T-cell (primary cell): ENCODE measurements at regions not wholly inside any gene's neighbourhood (a gene's known extent, or its start where the extent isn't known, plus 50 kb on each side); places are given as distances from the start of the nearest gene placed in this dataset.

ENCODE experiments used
- ATAC-seq, 4 experiments: fragments of 200-7000 bp in 3 of 4; fragments of 150-1000 bp in 1 of 4; cut with Tn5 transposase; replicated peaks in 1 of 4; 1 replicate in 3 of 4; 2 replicates in 1 of 4; pipeline ENCODE4 v1.10.0; 2021; ENCODE audit warnings: moderate library complexity in 3 of 4, mild to moderate bottlenecking in 2 of 4, moderate number of reproducible peaks in 1 of 4
- CTCF ChIA-PET, 2 donors: fragments of 300-600 bp; sonication (Branson Sonifier 250); formaldehyde crosslinking; loops; one replicate each; lab custom pipeline; 2022; ENCODE audit warnings: antibody characterized with exemption in 2 of 2; lab: Charles Lee
- POLR2A ChIA-PET, 2 donors: fragments of 300-600 bp; sonication (Branson Sonifier 250); formaldehyde crosslinking; loops; one replicate each; lab custom pipeline; 2022; ENCODE audit warnings: antibody characterized with exemption in 2 of 2; lab: Charles Lee
- DNase-seq, 35 experiments: peaks; one replicate each; pipeline versions ENCODE4 v3.0.0 to v3.0.0-alpha.2; 2013 to 2023
- H3K27ac ChIP-seq: one replicate; pipeline ENCODE4 v1.5.1; 2013; ENCODE audit warnings: low read length
- H3K27me3 ChIP-seq, 2 experiments: replicated peaks in 1 of 2; 1 replicate in 1 of 2; 2 replicates in 1 of 2; pipeline versions ENCODE4 v1.6.1 to v1.7.0; 2013; ENCODE audit warnings: low read length in 1 of 2, mixed read lengths in 1 of 2; ENCODE audit not compliant: control insufficient read depth in 2 of 2, insufficient read depth in 2 of 2; ENCODE audit errors: extremely low read depth in 1 of 2
- H3K36me3 ChIP-seq, 2 donors: 1 replicate in 1 of 2; 2 replicates in 1 of 2; pipeline versions ENCODE4 v1.6.1 to v1.7.0; 2013; ENCODE audit warnings: low read length in 1 of 2; ENCODE audit not compliant: control insufficient read depth in 2 of 2, insufficient read depth in 1 of 2; ENCODE audit errors: extremely low read depth in 1 of 2
- H3K4me1 ChIP-seq, 2 experiments: 1 replicate in 1 of 2; 2 replicates in 1 of 2; pipeline versions ENCODE4 v1.6.1 to v1.7.0; 2013; ENCODE audit warnings: low read length in 2 of 2, mixed read lengths in 1 of 2; ENCODE audit not compliant: insufficient read depth in 2 of 2, control insufficient read depth in 1 of 2; ENCODE audit errors: extremely low read depth in 1 of 2
- H3K4me3 ChIP-seq, 2 donors: 1 replicate in 1 of 2; 2 replicates in 1 of 2; pipeline versions ENCODE4 v1.5.1 to v1.7.0; 2013; ENCODE audit warnings: mild to moderate bottlenecking in 2 of 2, low read length in 1 of 2, moderate library complexity in 1 of 2; ENCODE audit not compliant: control insufficient read depth in 1 of 2; ENCODE audit errors: extremely low read depth in 1 of 2
- H3K9me3 ChIP-seq: 2 replicates; pipeline ENCODE4 v1.7.0; 2013
- H3K27ac Mint-ChIP-seq, 2 donors: one replicate each; pipeline ENCODE4 v1.8.0; 2020 to 2021; ENCODE audit warnings: mild to moderate bottlenecking in 2 of 2, mixed read lengths in 2 of 2
- H3K27me3 Mint-ChIP-seq, 2 donors: one replicate each; pipeline ENCODE4 v1.8.0; 2021 to 2022; ENCODE audit warnings: mixed read lengths in 2 of 2
- H3K36me3 Mint-ChIP-seq: one replicate; pipeline ENCODE4 v1.8.0; 2021; ENCODE audit warnings: mixed read lengths
- H3K4me1 Mint-ChIP-seq, 3 donors: one replicate each; pipeline ENCODE4 v1.8.0; 2020 to 2022; ENCODE audit warnings: mixed read lengths in 3 of 3, mild to moderate bottlenecking in 1 of 3
- H3K4me3 Mint-ChIP-seq, 3 donors: one replicate each; pipeline ENCODE4 v1.8.0; 2020 to 2022; ENCODE audit warnings: mild to moderate bottlenecking in 3 of 3, mixed read lengths in 3 of 3, moderate library complexity in 3 of 3
- H3K9me3 Mint-ChIP-seq, 3 donors: one replicate each; pipeline ENCODE4 v1.8.0; 2020 to 2022; ENCODE audit warnings: mixed read lengths in 3 of 3
- WGBS: methylation state at CpG from one replicate; pipeline ENCODE4 v1.1.5; 2013; ENCODE audit warnings: missing lambda C conversion rate; ENCODE audit not compliant: insufficient coverage; 5-methylcytosine and 5-hydroxymethylcytosine counted together

DNA sequence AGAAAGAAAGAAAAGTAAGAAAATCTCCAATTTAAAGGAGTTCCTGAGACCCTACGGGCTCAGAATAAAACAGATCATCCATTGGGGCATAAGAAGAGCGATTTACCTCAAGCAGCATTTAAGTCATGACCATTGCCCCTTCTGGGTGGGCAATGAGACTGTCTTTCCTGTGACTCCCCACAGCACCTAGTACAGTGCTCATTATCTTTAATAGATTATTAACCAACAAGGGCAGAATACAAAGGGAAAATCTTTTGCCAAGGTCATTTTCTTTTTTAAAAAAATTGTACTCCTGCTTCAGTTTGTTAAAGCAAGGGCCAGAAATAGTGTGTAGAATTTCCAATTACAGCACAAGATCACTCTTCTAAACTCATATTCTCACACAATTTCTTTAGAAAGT lies 443.3 kb upstream of the AGTR1 start:
- H3K4me3 Mint-ChIP-seq: no peak overlapping the region
- DNase-seq (no peak), ATAC-seq (no peak)
- H3K36me3 Mint-ChIP-seq: no peaks in the 10 kb centered on the region
- H3K27ac Mint-ChIP-seq: no peak overlapping the region
- H3K27ac ChIP-seq: no peak overlapping the region
- no peaks in the 10 kb centered on the region for H3K4me1 Mint-ChIP-seq
- POLR2A ChIA-PET: interaction anchor here in 1 of 2 donors (0.6 kb wide), 1 partner anchor 66 kb away, joined by 3 read pairs; no protein-coding TSS in a partner anchor
- H3K27me3 ChIP-seq: no peaks in the 10 kb centered on the region
- peaks cover 0 to 13% (median 5%) of the 10 kb centered on the region in 3 donors for H3K9me3 Mint-ChIP-seq
- H3K36me3 ChIP-seq: no peaks in the 10 kb centered on the region
- 50% methylated on average over 1 of the region's 2 CpGs for WGBS
- no peak overlapping the region for H3K4me3 ChIP-seq
- no peaks in the 10 kb centered on the region for H3K9me3 ChIP-seq
- CTCF ChIA-PET: no interaction called here
- H3K27me3 Mint-ChIP-seq: no peaks in the 10 kb centered on the region
- H3K4me1 ChIP-seq: no peaks in the 10 kb centered on the region

DNA sequence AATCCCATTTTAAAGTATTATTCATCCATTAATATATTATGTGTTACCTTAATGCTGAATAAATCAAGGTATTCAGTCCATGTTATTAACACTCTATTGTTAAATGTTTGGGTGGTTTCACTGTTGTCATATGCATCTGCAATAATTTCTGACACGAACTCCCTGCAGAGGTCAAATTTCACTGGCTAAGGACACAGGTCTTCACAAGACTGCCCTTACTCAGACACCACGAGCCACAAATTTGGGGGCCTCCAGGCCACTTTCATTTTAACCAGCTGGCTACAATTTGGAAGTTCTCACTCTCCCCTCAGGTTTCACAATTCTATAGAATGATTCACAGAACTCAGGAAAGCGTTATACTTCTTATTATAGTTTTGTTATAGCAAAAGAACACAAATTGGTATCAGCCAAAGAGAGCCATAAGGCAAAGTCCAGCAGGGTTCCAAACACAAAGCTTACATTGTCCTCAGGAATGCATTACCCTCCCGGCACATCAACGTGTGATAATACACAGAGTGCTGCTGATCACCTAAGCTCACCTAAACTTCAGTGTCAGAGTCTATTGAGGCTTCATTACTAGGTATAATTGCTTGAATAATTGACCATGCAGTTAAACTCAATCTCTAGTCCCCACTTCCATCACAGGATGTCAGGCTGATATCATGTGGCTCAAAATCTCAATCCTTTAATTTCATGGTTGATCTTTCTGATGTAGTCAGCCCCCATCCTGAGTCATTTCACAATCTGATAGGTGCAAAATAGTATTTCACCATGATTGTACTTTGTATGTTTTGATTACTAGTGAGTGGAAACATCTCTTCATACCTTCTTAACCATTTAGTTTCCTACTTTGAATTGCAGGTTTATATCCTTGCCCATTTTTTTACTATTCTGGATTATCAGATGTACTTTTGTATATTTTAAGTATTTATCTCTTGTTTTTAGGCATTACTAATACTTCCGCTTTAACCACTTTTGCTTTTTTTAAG lies 441.4 kb upstream of the AGTR1 start:
- H3K4me3 ChIP-seq: no peak overlapping the region
- Mint-ChIP-seq H3K27ac (no peak overlapping the region), H3K4me1 (no peaks in the 10 kb centered on the region), H3K4me3 (no peak overlapping the region), H3K27me3 (no peaks in the 10 kb centered on the region), H3K36me3 (no peaks in the 10 kb centered on the region), H3K9me3 (peaks cover 0 to 16% (median 5%) of the 10 kb centered on the region in 3 donors)
- no peak for DNase-seq
- H3K27ac ChIP-seq: no peak overlapping the region
- ChIA-PET POLR2A (no interaction called here), CTCF (no interaction called here)
- WGBS: no CpG with 5 or more reads among the region's 6 CpGs
- no peaks in the 10 kb centered on the region for H3K27me3 ChIP-seq
- no peak for ATAC-seq
- H3K9me3 ChIP-seq: no peaks in the 10 kb centered on the region
- H3K36me3 ChIP-seq: no peaks in the 10 kb centered on the region
- no peaks in the 10 kb centered on the region for H3K4me1 ChIP-seq

DNA sequence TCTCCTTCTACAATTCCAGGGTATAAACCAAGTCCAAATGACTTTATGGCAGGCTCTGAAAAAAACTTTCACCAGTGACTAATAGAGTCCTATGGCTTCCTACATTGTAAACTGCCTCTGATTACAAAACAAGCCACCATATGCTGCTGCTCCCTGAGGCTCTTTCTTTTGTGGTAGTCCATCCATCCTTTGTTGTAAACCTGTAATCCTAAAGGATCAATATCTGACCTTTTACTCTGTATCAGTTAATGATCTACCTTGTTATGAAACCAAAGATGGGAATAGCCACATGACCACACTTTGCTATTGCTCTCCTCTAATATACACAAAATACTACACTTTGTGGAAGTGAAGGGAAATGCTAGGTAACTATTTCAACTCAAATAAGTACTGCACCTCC lies 434.7 kb upstream of the AGTR1 start:
- ChIA-PET CTCF (no interaction called here), POLR2A (no interaction called here)
- Histone ChIP-seq H3K4me3 (no peak overlapping the region), H3K4me1 (no peaks in the 10 kb centered on the region), H3K36me3 (no peaks in the 10 kb centered on the region), H3K27ac (no peak overlapping the region), H3K9me3 (no peaks in the 10 kb centered on the region), H3K27me3 (no peaks in the 10 kb centered on the region)
- Mint-ChIP-seq H3K4me3 (no peak overlapping the region), H3K9me3 (peaks cover 0 to 15% (median 3%) of the 10 kb centered on the region in 3 donors), H3K27ac (no peak overlapping the region), H3K27me3 (no peaks in the 10 kb centered on the region), H3K36me3 (no peaks in the 10 kb centered on the region), H3K4me1 (no peaks in the 10 kb centered on the region)
- DNase-seq (no peak), ATAC-seq (no peak)

DNA sequence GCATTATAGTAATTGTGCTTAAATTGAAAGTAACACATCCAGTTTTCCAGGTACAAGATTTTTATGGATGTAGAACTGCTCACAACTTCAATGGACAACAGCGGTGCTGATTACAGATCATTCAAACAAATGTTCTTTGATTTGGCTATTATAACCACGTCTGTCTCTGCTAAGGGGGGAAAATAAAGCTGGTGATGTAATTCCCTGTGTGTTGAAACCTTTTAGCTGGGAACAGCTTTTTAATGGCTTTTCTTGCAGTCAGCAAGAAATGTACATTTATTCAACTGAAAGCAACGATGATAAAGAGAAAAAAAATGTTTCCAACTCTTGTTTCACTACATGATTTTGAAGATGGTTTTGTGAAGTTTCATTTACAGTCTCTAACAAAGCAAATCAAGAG lies 431.9 kb upstream of the AGTR1 start:
- WGBS: 100% methylated on average over 1 of the region's 3 CpGs
- Histone ChIP-seq H3K27me3 (no peaks in the 10 kb centered on the region), H3K4me3 (no peak overlapping the region), H3K9me3 (no peaks in the 10 kb centered on the region), H3K4me1 (no peaks in the 10 kb centered on the region), H3K27ac (no peak overlapping the region), H3K36me3 (no peaks in the 10 kb centered on the region)
- H3K9me3 Mint-ChIP-seq: peaks cover 3 to 26% (median 14%) of the 10 kb centered on the region in 3 donors
- CTCF ChIA-PET: no interaction called here
- no peak for DNase-seq
- H3K36me3 Mint-ChIP-seq: no peaks in the 10 kb centered on the region
- no peak overlapping the region for H3K27ac Mint-ChIP-seq
- ATAC-seq: no peak
- H3K4me3 Mint-ChIP-seq: no peak overlapping the region
- H3K4me1 Mint-ChIP-seq: no peaks in the 10 kb centered on the region
- POLR2A ChIA-PET: no interaction called here
- H3K27me3 Mint-ChIP-seq: no peaks in the 10 kb centered on the region

DNA sequence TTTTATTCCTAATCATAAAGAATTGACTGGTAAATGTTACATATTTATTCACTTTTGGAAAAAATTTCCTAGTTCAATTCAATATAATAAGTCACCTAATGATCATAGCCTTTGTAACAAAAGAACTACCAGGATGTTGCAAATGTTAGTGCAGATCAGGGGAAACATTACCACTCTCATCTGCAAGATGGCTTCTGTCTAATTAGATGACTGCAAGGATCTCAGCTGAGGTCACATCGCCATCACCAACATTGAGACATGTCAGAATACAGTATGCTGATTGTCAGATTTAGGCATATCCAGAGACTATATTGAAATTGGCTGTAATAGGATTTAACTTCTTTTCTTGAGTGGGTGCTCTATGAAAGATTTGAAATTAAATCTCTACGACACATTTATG lies 431.4 kb upstream of the AGTR1 start:
- H3K36me3 Mint-ChIP-seq: no peaks in the 10 kb centered on the region
- no peak overlapping the region for H3K4me3 Mint-ChIP-seq
- Histone ChIP-seq H3K27ac (no peak overlapping the region), H3K9me3 (no peaks in the 10 kb centered on the region), H3K36me3 (no peaks in the 10 kb centered on the region), H3K4me1 (no peaks in the 10 kb centered on the region), H3K4me3 (no peak overlapping the region), H3K27me3 (no peaks in the 10 kb centered on the region)
- 71% methylated on average over 1 of the region's 2 CpGs for WGBS
- DNase-seq: no peak
- POLR2A ChIA-PET: interaction anchor here in 1 of 2 donors (0.7 kb wide), 1 partner anchor 114 kb away, joined by 4 read pairs; no protein-coding TSS in a partner anchor
- CTCF ChIA-PET: no interaction called here
- no peak for ATAC-seq
- no peak overlapping the region for H3K27ac Mint-ChIP-seq
- peaks cover 3 to 22% (median 14%) of the 10 kb centered on the region in 3 donors for H3K9me3 Mint-ChIP-seq
- H3K27me3 Mint-ChIP-seq: no peaks in the 10 kb centered on the region
- H3K4me1 Mint-ChIP-seq: no peaks in the 10 kb centered on the region

DNA sequence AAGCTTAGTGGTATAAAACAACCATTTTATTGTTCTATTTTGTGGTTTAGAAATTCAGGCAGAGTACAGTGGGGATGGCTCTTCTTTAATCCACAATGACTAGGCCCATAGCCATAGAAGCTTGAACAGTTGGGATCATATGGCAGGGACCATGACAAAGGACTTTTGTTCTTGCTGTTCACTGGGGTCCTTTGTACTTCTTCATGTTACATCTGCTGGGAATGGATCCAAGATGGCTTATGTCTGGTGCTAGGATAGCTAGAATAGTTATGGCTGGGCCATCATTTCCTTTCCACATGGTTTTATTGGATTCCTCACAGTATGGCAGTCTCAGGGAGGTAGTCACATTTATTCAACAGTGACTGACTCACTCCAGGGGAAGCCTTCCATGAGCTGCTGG lies 427.9 kb upstream of the AGTR1 start:
- DNase-seq: no peak
- no peak overlapping the region for H3K4me3 Mint-ChIP-seq
- H3K36me3 Mint-ChIP-seq: no peaks in the 10 kb centered on the region
- Histone ChIP-seq H3K27me3 (no peaks in the 10 kb centered on the region), H3K36me3 (no peaks in the 10 kb centered on the region), H3K9me3 (no peaks in the 10 kb centered on the region), H3K27ac (no peak overlapping the region), H3K4me1 (no peaks in the 10 kb centered on the region), H3K4me3 (no peak overlapping the region)
- H3K9me3 Mint-ChIP-seq: peaks cover 4 to 15% (median 14%) of the 10 kb centered on the region in 3 donors
- no peaks in the 10 kb centered on the region for H3K27me3 Mint-ChIP-seq
- POLR2A ChIA-PET: no interaction called here
- no peak for ATAC-seq
- CTCF ChIA-PET: no interaction called here
- H3K4me1 Mint-ChIP-seq: no peaks in the 10 kb centered on the region
- no peak overlapping the region for H3K27ac Mint-ChIP-seq
